ENCODE measurements at regions not wholly inside any gene's neighbourhood (a gene's known extent, or its start where the extent isn't known, plus 50 kb on each side); places are given as distances from the start of the nearest gene placed in this dataset.
A peak's percentile ranks its signal among the peaks of the same experiment; 100 is the strongest.

DNA sequence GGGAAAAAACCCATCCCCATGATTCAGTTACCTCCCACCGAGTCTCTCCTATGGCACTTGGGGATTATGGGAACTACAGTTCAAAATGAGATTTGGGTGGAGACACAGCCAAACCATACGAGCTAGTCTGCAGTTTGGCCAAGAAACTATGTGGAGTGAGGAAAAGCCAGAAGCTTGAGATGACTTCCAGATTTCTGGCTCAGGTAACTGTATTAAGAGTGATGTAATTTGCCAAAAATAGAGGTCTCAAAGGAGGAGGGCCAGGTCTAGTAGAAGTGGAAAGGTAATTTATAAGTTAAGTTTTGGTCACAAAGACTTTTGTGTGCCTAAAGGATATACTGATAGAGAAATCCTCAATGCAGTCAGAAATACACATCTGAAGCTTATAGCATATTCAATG lies 279.7 kb upstream of the MGMT start:
- Histone ChIP-seq H3K4me3 (ENCODE audit: low read depth, low read length) (no peak overlapping the region), H3K27me3 (ENCODE audit: control insufficient read depth, insufficient read depth, low read length) (no peaks in the 10 kb centered on the region), H3K36me3 (ENCODE audit: control insufficient read depth, insufficient read depth, low read length) (no peaks in the 10 kb centered on the region)
- no peak for DNase-seq (ENCODE audit: low read depth)
- TF ChIP-seq, protein P1, sequence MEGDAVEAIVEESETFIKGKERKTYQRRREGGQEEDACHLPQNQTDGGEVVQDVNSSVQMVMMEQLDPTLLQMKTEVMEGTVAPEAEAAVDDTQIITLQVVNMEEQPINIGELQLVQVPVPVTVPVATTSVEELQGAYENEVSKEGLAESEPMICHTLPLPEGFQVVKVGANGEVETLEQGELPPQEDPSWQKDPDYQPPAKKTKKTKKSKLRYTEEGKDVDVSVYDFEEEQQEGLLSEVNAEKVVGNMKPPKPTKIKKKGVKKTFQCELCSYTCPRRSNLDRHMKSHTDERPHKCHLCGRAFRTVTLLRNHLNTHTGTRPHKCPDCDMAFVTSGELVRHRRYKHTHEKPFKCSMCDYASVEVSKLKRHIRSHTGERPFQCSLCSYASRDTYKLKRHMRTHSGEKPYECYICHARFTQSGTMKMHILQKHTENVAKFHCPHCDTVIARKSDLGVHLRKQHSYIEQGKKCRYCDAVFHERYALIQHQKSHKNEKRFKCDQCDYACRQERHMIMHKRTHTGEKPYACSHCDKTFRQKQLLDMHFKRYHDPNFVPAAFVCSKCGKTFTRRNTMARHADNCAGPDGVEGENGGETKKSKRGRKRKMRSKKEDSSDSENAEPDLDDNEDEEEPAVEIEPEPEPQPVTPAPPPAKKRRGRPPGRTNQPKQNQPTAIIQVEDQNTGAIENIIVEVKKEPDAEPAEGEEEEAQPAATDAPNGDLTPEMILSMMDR (IDR thresholded peaks at IDR 0.05; ENCODE audit: insufficient read depth, low read length, poor library complexity, severe bottlenecking), result no peak

DNA sequence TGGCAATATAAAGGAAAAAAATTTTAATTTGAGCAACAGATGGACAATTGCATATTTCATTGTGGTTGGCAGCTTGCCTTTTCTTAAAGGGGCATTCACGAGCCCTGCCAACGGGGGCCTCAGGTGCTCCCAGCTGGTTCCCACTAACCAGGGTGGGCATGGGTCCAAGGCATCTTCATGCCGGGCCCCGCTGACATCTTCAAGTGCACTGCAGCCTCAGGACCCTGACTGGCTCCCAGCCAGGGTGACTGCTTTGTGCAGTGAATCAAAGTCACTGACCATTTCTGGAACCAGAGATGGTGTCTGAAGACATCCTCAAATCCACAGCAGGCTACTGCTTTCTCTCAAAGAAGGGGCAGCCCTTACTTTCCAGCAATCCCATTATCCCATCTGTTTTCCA lies 275.2 kb upstream of the MGMT start:
- TF ChIP-seq, protein P1 (IDR thresholded peaks at IDR 0.05; ENCODE audit: insufficient read depth, low read length, poor library complexity, severe bottlenecking), result no peak
- no peak overlapping the region for H3K4me3 ChIP-seq (ENCODE audit: low read depth, low read length)
- H3K36me3 ChIP-seq (ENCODE audit: control insufficient read depth, insufficient read depth, low read length), result no peaks in the 10 kb centered on the region
- no peak for DNase-seq (ENCODE audit: low read depth)
- H3K27me3 ChIP-seq (ENCODE audit: control insufficient read depth, insufficient read depth, low read length), result no peaks in the 10 kb centered on the region

DNA sequence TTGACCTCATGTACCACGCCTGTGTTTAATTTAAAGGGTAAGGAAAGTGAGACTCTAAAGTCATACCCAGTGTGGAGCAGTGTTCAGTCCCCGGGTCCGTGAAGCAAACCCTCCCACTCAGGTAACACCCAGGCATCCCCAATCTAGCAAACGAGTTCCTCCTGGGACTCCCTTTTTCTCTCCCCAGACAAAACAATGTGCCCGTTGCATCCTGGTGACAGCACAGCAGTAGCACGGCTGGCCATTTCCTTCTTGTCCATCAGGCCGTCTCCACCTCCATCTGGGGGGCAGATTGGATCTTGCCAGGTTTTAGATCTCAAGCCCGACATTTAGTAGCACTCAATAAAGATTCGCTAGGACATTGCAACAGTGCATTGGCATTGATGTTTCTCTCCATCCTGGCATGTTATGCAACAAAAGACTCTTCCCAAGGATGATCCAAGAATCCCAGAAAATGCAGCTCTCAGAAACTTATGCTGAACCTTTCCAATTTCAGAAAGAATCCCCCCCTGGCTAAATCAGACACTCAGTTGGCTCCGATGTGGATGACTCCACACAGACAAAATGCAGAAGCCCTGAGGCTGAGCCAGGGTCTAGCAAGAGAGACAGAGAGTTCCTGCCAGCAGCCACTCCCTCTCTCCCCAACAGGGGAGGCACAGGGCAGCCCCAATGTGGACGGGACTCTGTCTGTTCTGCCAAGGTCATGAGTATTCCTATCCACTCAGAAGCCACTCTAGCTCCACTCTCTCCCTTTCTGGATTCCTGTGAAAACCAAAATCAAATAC lies 274.5 kb upstream of the MGMT start:
- DNase-seq (ENCODE audit: low read depth), result no peak
- TF ChIP-seq, protein P1 (IDR thresholded peaks at IDR 0.05; ENCODE audit: insufficient read depth, low read length, poor library complexity, severe bottlenecking), result no peak
- H3K4me3 ChIP-seq (ENCODE audit: low read depth, low read length), result no peak overlapping the region
- no peaks in the 10 kb centered on the region for H3K36me3 ChIP-seq (ENCODE audit: control insufficient read depth, insufficient read depth, low read length)
- H3K27me3 ChIP-seq (ENCODE audit: control insufficient read depth, insufficient read depth, low read length), result no peaks in the 10 kb centered on the region

DNA sequence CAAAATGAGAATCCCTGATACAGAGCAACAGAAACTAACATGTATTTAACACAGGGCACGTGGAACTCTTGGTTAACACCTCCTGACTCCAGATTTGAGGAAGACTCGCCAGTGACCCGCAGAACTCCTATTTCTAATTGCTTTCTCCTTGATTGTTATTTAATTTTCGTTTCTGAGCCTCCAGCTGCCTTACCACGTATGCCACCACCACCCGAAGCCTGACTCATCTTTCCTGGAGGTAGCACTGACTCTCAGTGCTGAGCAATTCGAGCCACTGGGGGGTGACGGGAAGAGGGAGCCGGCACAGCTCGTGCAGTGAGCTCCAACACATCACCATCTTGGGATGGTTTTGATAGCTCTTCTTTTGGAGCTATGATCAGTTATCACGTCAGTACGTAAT lies 273.9 kb upstream of the MGMT start:
- H3K27me3 ChIP-seq (ENCODE audit: control insufficient read depth, insufficient read depth, low read length), result no peaks in the 10 kb centered on the region
- no peak overlapping the region for H3K4me3 ChIP-seq (ENCODE audit: low read depth, low read length)
- peak; percentile 18 for DNase-seq (ENCODE audit: low read depth)
- TF ChIP-seq, protein P1 (IDR thresholded peaks at IDR 0.05; ENCODE audit: insufficient read depth, low read length, poor library complexity, severe bottlenecking), result no peak
- no peaks in the 10 kb centered on the region for H3K36me3 ChIP-seq (ENCODE audit: control insufficient read depth, insufficient read depth, low read length)

DNA sequence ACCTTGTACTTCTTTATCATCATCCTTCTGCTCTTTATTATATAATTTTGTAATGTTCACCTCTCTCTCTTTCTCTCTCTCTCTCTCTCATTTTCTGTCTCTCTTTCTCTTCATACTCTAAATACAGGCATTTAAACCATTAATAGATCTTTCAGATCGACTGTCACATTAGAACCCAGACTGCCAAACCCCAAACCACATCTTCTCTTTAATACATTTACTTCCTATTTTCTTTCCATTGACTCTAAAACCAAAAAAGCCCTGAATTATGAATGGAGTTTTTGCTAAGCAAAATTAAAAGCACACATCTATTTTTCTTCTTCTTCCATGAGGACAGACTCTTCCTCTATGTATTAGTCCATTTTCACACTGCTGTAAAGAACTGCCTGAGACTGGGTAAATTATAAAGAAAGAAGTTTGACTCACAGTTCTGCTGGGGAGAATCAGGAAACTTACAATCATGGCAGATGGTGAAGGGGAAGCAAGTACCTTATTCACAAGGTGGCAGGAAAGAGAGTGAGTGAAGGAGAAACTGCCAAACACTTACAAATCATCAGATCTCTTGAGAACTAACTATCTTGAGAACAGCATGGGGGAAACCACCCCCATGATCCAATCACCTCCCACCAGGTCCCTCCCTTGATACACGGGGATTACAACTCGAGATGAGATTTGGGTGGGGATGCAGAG lies 272.7 kb upstream of the MGMT start:
- Histone ChIP-seq H3K4me3 (ENCODE audit: low read depth, low read length) (no peak overlapping the region), H3K36me3 (ENCODE audit: control insufficient read depth, insufficient read depth, low read length) (no peaks in the 10 kb centered on the region), H3K27me3 (ENCODE audit: control insufficient read depth, insufficient read depth, low read length) (no peaks in the 10 kb centered on the region)
- DNase-seq (ENCODE audit: low read depth), result no peak
- TF ChIP-seq, protein P1 (IDR thresholded peaks at IDR 0.05; ENCODE audit: insufficient read depth, low read length, poor library complexity, severe bottlenecking), result no peak

All from kidney epithelial cell (primary cell).